ENCODE measurements at regions not wholly inside any gene's neighbourhood (a gene's known extent, or its start where the extent isn't known, plus 50 kb on each side); places are given as distances from the start of the nearest gene placed in this dataset.

GRCh38 chr16:62102588-62102987, 66.3 kb upstream of the CDH8 start:
- Histone ChIP-seq H3K27me3 (no peaks in the 10 kb centered on the region), H3K4me1 (no peaks in the 10 kb centered on the region), H3K9me3 (no peaks in the 10 kb centered on the region; the same call in 1 of the 2 replicates), H3K4me3 (ENCODE audit: low read depth, low read length) (no peak overlapping the region), H3K36me3 (no peaks in the 10 kb centered on the region)
- no peak for DNase-seq
- TF ChIP-seq CTCF (IDR thresholded peaks at IDR 0.05; ENCODE audit: low read depth, low read length), result no peak

- no peak for DNase-seq
- no peaks in the 10 kb centered on the region for H3K4me1 ChIP-seq
- H3K4me3 ChIP-seq (ENCODE audit: low read depth, low read length), result no peak overlapping the region
- no peaks in the 10 kb centered on the region for H3K27me3 ChIP-seq
- no peaks in the 10 kb centered on the region; the same call in 1 of the 2 replicates for H3K9me3 ChIP-seq
- TF ChIP-seq CTCF (IDR thresholded peaks at IDR 0.05; ENCODE audit: low read depth, low read length), result no peak
- H3K36me3 ChIP-seq, result no peaks in the 10 kb centered on the region
These were observed 64.4 kb upstream of the CDH8 start for GRCh38 chr16:62100651-62101050.

DNA sequence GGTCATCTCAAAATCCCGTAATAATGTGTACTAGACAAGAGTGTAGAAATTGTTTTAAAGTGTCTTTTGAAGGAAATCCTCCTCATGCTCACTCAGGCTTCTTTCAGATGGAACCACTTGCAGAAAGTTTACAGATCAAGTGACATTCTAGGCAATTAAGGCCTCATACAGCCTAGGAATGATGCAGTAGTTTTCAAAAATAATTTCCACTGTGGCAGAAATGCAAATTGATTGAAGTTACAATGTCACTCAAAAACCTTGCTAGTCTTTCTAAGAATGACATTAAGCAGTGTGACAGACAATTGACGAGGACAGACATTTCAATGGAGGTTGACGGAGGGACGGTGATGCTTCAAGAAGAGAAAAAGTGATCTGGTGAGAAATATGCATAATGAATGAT, 53.5 kb upstream of the CDH8 start:
- no peak for TF ChIP-seq CTCF (IDR thresholded peaks at IDR 0.05; ENCODE audit: low read depth, low read length)
- Histone ChIP-seq H3K4me1 (no peaks in the 10 kb centered on the region), H3K27me3 (no peaks in the 10 kb centered on the region), H3K4me3 (ENCODE audit: low read depth, low read length) (no peak overlapping the region), H3K36me3 (no peaks in the 10 kb centered on the region), H3K9me3 (no peaks in the 10 kb centered on the region)
- no peak for DNase-seq

- H3K9me3 ChIP-seq, result no peaks in the 10 kb centered on the region
- no peak for DNase-seq
These were observed 52.6 kb upstream of the CDH8 start for GRCh38 chr16:62088731-62089410.

More at GRCh38 chr16:62088731-62089410, 52.6 kb upstream of the CDH8 start:
- no peaks in the 10 kb centered on the region for H3K36me3 ChIP-seq
- no peaks in the 10 kb centered on the region for H3K4me1 ChIP-seq
- H3K27me3 ChIP-seq, result no peaks in the 10 kb centered on the region
- TF ChIP-seq CTCF (IDR thresholded peaks at IDR 0.05; ENCODE audit: low read depth, low read length), result no peak
- no peak overlapping the region for H3K4me3 ChIP-seq (ENCODE audit: low read depth, low read length)
